ENCODE measurements at regions not wholly inside any gene's neighbourhood (a gene's known extent, or its start where the extent isn't known, plus 50 kb on each side); places are given as distances from the start of the nearest gene placed in this dataset.
"Not testable (repeated sequence)": the region's sequence is repeated elsewhere in the genome, so short reads cannot be mapped to it uniquely, and the experiment has no call there.

DNA sequence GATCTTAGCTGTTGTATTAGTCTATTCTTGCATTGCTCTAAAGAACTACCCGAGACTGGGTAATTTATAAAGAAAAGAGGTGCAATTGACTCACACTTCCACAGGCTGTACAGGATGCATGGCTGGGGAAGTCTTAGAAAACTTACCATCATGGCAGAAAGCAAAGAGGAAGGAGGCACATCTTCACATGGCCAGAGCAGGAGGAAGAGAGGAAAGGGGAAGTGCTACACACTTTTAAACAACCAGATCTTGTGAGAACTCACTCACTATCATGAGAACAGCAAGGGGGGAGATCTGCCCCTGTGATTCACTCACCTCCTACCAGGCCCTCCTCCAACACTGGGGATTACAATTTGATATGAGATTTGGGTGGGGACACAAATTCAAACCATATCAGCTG is 494.2 kb upstream of the CCDC196 start:
- POLR2A ChIA-PET (ENCODE audit: unreplicated experiment): not testable (repeated sequence)

More for the DNA sequence above, 494.2 kb upstream of the CCDC196 start:
- H2BK120ac ChIP-seq (ENCODE audit: low read depth, low read length); H4K20me1 ChIP-seq (ENCODE audit: insufficient read depth, low read length); dilution Hi-C loops (cut with HindIII; ENCODE audit: low sequenced_read_pairs, unreplicated experiment); H3K23ac ChIP-seq (ENCODE audit: low read depth, low read length); H3K79me1 ChIP-seq (ENCODE audit: low read depth in 1 of 2, low read length in 2 of 2); H4K91ac ChIP-seq (ENCODE audit: insufficient read depth, low read depth, low read length); H2BK15ac ChIP-seq (ENCODE audit: low read depth, low read length); H3K27me3 ChIP-seq (ENCODE audit: control insufficient read depth, insufficient read depth, low read length); in situ Hi-C loops (cut with MboI; ENCODE audit: low sequenced_read_pairs); H3K9ac ChIP-seq (ENCODE audit: low read depth, low read length); H3K4me2 ChIP-seq (ENCODE audit: low read depth, low read length); DNase-seq; H3K9me3 ChIP-seq (ENCODE audit: control insufficient read depth, insufficient read depth, low read length); H3K18ac ChIP-seq (ENCODE audit: low read depth, low read length); H3K27ac ChIP-seq (ENCODE audit: insufficient read depth, low read length); H2BK20ac ChIP-seq (ENCODE audit: low read depth, low read length); BruUV-seq (replicated peaks); H2AK5ac ChIP-seq (ENCODE audit: low read depth, low read length); H3K4me1 ChIP-seq (ENCODE audit: control insufficient read depth, insufficient read depth, low read length); H2AFZ ChIP-seq (replicated peaks; ENCODE audit: low read length, poor library complexity); H3K56ac ChIP-seq (ENCODE audit: extremely low read depth, insufficient read depth, low read length); H3K14ac ChIP-seq (replicated peaks; ENCODE audit: low read depth, low read length); H3K36me3 ChIP-seq (ENCODE audit: control insufficient read depth, insufficient read depth, low read length); H3K4ac ChIP-seq (ENCODE audit: low read depth, low read length); H4K8ac ChIP-seq (ENCODE audit: low read depth in 2 of 2, low read length in 2 of 2); H2AK9ac ChIP-seq (replicated peaks; ENCODE audit: low read depth, low read length, poor library complexity); H4K5ac ChIP-seq (ENCODE audit: low read depth, low read length); H3K4me3 ChIP-seq (ENCODE audit: insufficient read depth, low read depth, low read length); ATAC-seq (ENCODE audit: low read depth); H3K9me1 ChIP-seq (ENCODE audit: insufficient read depth, low read length); H2BK5ac ChIP-seq (ENCODE audit: low read depth, low read length, poor library complexity, severe bottlenecking); intact Hi-C loops (cut with micrococcal nuclease): not testable (repeated sequence)
- WGBS, 2 experiments (ENCODE audit: extremely low coverage in 2 of 2, insufficient read length in 1 of 2): no CpG with 5 or more reads among the region's 1 CpG
- CTCF ChIA-PET: interaction anchor here (0.5 kb wide), 1 partner anchor 69 kb away, joined by 6 read pairs; no protein-coding TSS in a partner anchor
